Fibroblast of peridontal ligament (primary cell): ENCODE measurements at regions not wholly inside any gene's neighbourhood (a gene's known extent, or its start where the extent isn't known, plus 50 kb on each side); places are given as distances from the start of the nearest gene placed in this dataset.
A peak's percentile ranks its signal among the peaks of the same experiment; 100 is the strongest.
"Not testable (repeated sequence)": the region's sequence is repeated elsewhere in the genome, so short reads cannot be mapped to it uniquely, and the experiment has no call there.

Experiments used
- DNase-seq: peaks from one replicate; pipeline ENCODE4 v3.0.0-alpha.2; 2010; ENCODE audit errors: extremely low read depth

DNA sequence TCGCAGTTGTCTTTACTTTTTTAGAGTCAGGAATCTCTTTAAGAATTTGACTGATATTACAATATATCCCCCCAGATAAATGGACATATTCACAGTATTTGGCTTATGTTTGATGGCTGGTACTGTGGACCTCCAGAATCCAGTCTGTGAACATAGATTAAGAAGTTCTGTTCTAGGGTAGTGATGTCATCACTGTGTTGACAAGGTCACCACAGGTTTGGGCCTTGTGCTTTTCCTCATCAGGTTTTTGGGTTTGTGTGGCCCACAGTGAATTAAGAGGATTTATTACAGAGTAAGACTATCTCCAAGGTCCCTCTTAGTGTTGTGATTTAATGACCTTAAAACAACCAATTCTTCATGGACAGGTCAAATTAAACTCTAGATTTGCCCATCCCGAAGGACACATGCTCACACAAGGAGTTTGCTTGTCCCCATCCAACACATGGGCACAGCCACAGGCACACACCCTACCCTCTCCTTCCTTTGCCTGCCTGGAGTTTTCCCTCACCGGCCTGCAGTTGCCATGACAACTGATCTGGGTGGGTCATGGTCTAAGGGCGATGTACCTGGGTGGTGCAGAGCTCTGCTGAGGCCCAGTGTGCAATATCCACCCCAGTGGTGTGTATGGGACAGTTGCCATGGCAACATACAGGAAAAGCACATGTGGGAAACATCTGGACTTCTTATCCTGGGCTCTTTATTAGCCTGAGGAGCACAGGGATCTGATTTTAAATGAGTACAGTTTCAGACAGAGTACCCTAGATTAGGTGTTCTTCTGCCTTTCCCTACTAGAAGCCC lies 98.6 kb downstream of the NAV1 start:
- DNase-seq, result peak; percentile 67

DNA sequence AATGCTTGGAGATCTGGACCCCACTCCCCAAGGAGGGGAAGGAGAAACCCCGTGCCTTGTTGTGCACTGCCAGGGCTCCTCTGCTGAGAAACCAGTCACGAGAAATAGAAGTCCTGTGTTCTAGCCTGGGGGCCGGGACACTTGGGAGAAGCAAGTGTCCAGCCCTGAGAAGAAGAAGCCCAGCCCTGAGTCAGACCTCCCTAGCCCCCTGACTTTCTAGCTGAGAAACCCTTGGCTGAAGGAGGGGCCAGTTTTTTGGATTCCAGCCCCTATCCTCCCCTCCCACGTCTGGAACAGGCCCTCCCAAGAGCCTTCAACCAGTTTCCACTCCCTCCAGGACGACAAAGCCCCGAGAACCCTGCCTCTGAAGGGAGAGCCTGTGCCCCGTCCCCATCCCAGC lies 100.5 kb downstream of the NAV1 start:
- no peak for DNase-seq

DNA sequence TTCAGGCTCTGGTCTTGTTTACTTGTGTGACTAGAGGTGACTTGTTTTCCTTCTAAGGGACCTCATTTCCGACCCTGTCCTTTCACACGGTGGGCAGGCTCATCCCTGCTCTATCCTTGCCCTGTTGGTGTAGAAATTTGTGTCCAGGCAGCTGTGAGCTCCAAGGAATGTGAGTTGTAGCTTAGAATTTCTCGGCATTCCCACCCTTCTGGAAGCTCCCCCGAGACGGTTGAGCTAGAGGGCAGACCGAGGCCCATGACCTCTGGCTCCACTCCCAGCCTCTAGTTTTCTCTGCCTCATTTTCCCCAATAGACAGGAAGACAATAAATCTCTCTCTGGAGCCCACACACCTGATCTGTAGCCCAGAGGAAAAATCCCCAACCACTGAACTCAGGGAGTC lies 100.9 kb downstream of the NAV1 start:
- no peak for DNase-seq

DNA sequence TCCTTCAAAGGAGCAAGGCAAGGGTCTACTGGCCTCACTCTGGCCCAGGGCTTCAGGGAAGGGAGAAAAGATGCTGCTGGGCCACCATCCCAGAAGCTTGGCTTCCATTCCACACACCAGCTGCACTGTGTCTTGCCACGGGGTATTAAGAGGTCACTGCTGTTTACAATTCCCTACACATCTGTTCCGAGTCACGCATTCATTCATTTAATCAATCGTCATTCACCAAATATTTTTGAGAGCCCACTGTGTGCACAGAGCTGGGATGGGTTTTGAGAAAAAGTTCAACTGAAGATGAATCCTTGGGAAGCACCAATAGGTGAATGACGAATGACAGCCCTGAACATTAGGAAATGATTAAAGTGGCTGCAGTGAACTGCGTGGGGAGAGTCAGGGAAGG lies 101.7 kb downstream of the NAV1 start:
- peak; percentile 80 for DNase-seq

GRCh38 chr1:201641524-201642253 lies 102.8 kb downstream of the NAV1 start:
- no peak for DNase-seq

GRCh38 chr1:201643835-201644104 lies 104.8 kb downstream of the NAV1 start:
- DNase-seq, result no peak

- DNase-seq, result no peak
Measured at GRCh38 chr1:201644197-201644596, 105.3 kb downstream of the NAV1 start.

DNA sequence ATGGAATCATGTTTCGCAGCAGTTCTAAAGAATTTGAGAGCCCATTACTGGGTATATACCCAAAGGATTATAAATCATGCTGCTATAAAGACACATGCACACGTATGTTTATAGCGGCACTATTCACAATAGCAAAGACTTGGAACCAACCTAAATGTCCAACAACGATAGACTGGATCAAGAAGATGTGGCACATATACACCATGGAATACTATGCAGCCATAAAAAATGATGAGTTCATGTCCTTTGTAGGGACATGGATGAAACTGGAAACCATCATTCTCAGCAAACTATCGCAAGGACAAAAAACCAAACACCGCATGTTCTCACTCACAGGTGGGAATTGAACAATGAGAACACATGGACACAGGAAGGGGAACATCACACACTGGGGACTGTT lies 106.1 kb downstream of the NAV1 start:
- not testable (repeated sequence) for DNase-seq

DNA sequence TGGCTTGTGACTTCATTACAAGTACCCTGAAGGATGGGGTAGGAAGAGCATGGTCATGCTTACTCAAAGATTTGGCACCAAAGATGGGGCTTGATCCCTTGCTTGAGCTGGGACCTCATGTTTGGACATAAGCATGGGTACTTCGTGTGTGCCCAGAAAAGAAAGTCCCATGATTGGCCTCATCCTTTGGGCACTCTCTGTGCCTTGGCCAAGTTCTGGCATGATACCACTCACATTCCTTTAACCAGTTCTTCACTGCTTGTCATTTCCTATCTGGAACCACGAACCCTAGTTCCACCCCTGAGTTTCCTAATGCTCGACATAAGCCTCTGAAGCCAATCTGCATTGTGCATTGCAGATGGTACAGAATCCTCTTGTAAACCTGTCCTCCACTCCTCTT lies 107.0 kb downstream of the NAV1 start:
- no peak for DNase-seq

- DNase-seq, result no peak
Measured at GRCh38 chr1:201646411-201647022, 107.6 kb downstream of the NAV1 start.

GRCh38 chr1:201647094-201647493 lies 108.2 kb downstream of the NAV1 start:
- DNase-seq, result no peak

- DNase-seq, result no peak
Measured at GRCh38 chr1:201647722-201648065, 108.8 kb downstream of the NAV1 start.

- peak; percentile 55 for DNase-seq
Measured at GRCh38 chr1:201648066-201648906, 109.4 kb downstream of the NAV1 start.

- no peak for DNase-seq
Measured at GRCh38 chr1:201648907-201649721, 110.2 kb downstream of the NAV1 start.

DNA sequence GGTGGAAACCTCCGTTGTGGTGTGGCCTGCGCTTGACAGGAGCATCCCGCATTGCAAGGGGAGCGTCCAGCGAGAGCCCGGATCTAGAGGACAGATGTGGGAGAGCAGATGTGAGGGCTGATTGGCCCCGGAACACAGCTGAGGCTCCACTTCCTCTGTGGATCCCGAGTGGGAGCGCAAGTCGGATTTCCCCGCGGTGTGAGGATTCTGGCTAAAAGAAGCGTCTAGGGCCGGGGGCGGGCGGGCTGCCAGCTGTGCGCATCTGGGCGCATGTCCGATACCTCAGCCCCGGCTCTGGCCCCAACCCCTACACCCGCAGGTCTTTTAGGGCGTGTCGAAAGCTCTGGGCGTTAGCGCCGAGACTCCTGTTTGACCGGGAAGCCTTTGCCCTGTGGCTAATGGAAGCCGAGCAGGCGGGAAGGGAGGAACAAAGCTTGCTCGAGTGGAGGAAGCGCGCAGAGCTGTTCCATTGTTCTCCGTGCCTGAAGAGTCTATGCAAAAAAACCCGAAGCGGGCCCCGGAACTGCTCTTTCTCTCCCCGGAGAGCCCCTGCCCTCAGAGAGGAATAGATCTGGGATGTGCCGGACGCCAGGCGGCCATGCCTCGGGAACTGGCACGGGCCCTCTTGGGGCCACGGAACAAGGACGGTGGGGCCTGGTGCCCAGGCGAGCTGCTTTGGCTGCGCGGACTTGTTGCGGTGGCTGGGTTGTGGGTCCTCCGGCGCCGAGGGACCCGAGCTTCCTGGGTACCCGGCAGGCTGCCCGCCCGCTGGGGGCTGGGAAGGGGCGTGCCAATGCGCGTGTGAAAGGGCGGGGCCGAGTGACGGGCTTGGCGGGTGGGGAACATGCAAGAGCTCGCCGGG lies 111.1 kb downstream of the NAV1 start:
- peak; percentile 66 for DNase-seq

GRCh38 chr1:201650623-201650933 lies 111.7 kb downstream of the NAV1 start:
- DNase-seq, result no peak

GRCh38 chr1:201652181-201652580 lies 113.3 kb downstream of the NAV1 start:
- DNase-seq, result no peak

- no peak for DNase-seq
Measured at GRCh38 chr1:201653233-201653632, 114.3 kb downstream of the NAV1 start.

- DNase-seq, result no peak
Measured at GRCh38 chr1:201653883-201654282, 115.0 kb downstream of the NAV1 start.

- peak; percentile 91 for DNase-seq
Measured at GRCh38 chr1:201655243-201655642, 116.3 kb downstream of the NAV1 start.

GRCh38 chr1:201655910-201656309 lies 117.0 kb downstream of the NAV1 start:
- no peak for DNase-seq
